ENCODE measurements at regions not wholly inside any gene's neighbourhood (a gene's known extent, or its start where the extent isn't known, plus 50 kb on each side); places are given as distances from the start of the nearest gene placed in this dataset.

- TF ChIP-seq CTCF (IDR thresholded peaks at IDR 0.05; ENCODE audit: low read depth, low read length, missing control alignments) = no peak
- no peak overlapping the region for H3K4me3 ChIP-seq (replicated peaks; ENCODE audit: low read depth, low read length)
- no peak for DNase-seq (ENCODE audit: extremely low read depth, low read depth)
Measured at GRCh38 chr1:65497256-65497830, 76.9 kb downstream of the LEPR start.

DNA sequence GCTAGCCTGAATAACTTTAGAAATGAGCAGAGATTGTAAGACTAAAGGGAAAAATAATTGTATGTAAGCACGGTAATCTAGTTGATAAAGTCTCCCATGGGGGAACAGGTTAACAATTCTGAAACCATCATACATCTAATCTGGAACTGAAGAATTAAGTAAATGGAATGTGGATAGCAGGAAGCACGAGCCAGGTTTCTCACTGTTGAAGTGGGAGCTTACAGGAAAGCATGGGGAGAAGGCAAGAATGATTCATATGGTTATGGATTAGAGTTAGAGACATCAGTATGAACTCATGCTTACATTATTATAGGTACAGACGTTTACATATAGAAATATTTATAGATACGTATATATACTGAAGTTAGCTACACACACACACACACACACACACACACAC is 83.0 kb downstream of the LEPR start:
- no peak overlapping the region for H3K4me3 ChIP-seq (replicated peaks; ENCODE audit: low read depth, low read length)
- DNase-seq (ENCODE audit: extremely low read depth, low read depth) = no peak
- no peak for TF ChIP-seq CTCF (IDR thresholded peaks at IDR 0.05; ENCODE audit: low read depth, low read length, missing control alignments)

GRCh38 chr1:65504263-65504662 is 83.8 kb downstream of the LEPR start:
- no peak overlapping the region for H3K4me3 ChIP-seq (replicated peaks; ENCODE audit: low read depth, low read length)
- DNase-seq (ENCODE audit: extremely low read depth, low read depth) = no peak
- no peak for TF ChIP-seq CTCF (IDR thresholded peaks at IDR 0.05; ENCODE audit: low read depth, low read length, missing control alignments)

DNA sequence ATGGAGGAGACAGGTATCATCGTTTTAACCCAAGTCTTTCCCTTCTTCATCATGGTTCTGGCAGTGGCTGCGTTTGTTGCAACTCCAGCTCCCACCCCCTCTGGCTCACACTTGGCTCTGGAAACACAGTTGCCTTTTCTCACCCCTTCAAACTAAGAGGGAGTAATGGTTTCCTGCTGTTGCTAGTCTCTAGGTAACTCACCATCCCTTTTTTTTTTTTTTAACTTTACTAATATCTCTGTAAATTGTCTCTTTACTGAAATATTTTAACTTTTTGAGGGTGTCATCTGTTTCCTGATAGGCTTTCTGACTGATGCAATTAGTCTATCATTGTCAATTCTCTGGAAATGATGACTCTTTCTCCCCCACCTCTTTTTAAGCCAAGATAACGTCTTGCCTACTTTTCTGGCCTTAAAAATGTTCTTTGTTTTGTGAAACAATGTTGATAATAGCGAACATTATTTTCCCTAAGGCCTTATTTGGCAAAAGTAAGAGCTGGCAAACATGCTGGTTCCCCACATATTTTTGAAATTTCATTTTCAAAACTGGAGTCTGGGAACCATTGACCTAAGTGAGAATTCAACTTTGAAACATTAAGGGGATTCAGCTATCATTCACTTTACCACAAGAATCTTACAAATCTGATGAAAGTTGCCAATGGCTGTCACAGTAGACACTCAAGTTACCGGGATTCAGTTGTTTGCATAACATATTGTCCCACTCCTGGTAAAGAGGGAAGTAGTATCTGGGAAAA is 85.3 kb downstream of the LEPR start:
- TF ChIP-seq CTCF (IDR thresholded peaks at IDR 0.05; ENCODE audit: low read depth, low read length, missing control alignments) = no peak
- no peak for DNase-seq (ENCODE audit: extremely low read depth, low read depth)
- no peak overlapping the region for H3K4me3 ChIP-seq (replicated peaks; ENCODE audit: low read depth, low read length)

- DNase-seq (ENCODE audit: extremely low read depth, low read depth) = no peak
- no peak for TF ChIP-seq CTCF (IDR thresholded peaks at IDR 0.05; ENCODE audit: low read depth, low read length, missing control alignments)
- H3K4me3 ChIP-seq (replicated peaks; ENCODE audit: low read depth, low read length) = no peak overlapping the region
Measured at GRCh38 chr1:65508051-65508450, 87.6 kb downstream of the LEPR start.

DNA sequence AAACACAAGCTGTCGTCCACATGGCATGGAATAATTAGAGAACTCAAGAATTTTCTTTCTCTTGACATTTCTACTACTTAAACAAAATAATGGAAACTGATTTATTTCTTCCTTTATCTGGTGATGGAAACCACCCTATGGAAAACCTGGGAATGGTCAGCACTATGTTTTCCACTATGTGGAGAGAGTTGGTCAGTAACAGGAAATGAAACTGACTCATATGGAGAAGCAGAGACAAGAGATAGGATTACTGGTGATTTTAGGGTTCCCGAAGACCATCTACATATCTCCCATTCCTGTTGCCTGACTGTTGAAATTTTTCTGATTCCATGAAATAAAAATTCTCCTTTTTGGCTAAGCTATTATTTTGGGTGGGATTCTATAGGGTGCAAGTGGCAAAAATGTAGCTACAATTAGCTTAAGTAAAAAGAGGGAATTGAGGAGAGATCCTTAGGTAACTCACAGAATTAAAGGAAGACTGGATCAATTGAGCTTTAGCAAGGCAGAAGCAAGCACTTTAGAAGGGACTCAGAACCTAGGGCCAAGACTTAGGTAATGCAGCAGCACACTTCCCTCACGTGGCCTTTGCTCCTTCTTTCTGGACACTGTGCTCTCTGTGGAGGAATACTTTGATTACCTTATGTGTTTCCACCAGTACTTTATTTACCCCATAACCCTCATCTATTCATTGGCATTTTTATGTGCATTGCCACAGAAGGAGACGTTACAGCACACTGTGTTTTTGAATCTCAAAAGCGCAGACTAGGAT is 89.6 kb downstream of the LEPR start:
- no peak overlapping the region for H3K4me3 ChIP-seq (replicated peaks; ENCODE audit: low read depth, low read length)
- no peak for TF ChIP-seq CTCF (IDR thresholded peaks at IDR 0.05; ENCODE audit: low read depth, low read length, missing control alignments)
- DNase-seq (ENCODE audit: extremely low read depth, low read depth) = peak; percentile 63

All from HFF-Myc (cell line).